NT2/D1 (cell line): ENCODE measurements at regions not wholly inside any gene's neighbourhood (a gene's known extent, or its start where the extent isn't known, plus 50 kb on each side); places are given as distances from the start of the nearest gene placed in this dataset.

Experiments
- DNase-seq: peaks from one replicate; pipeline ENCODE4 v3.0.0-alpha.2; 2011; ENCODE audit warnings: low read depth, low spot score
- H3K27me3 ChIP-seq: 2 replicates; pipeline ENCODE4 v1.6.0; 2011; ENCODE audit warnings: mild to moderate bottlenecking; ENCODE audit not compliant: insufficient read length, insufficient read depth
- H3K36me3 ChIP-seq: 2 replicates; pipeline ENCODE4 v1.6.1; 2011; ENCODE audit warnings: mild to moderate bottlenecking, low read length, mixed read lengths; ENCODE audit not compliant: insufficient read depth, insufficient read length
- H3K4me1 ChIP-seq: 2 replicates; pipeline ENCODE4 v1.5.1; 2011; ENCODE audit not compliant: insufficient read depth, insufficient read length
- H3K4me3 ChIP-seq: 2 replicates; pipeline ENCODE4 v1.5.1; 2011; ENCODE audit warnings: low read depth; ENCODE audit not compliant: insufficient read length
- H3K9ac ChIP-seq: 2 replicates; pipeline ENCODE4 v1.6.0; 2011; ENCODE audit warnings: low read depth; ENCODE audit not compliant: insufficient read length
- H3K9me3 ChIP-seq: 2 replicates; pipeline ENCODE4 v1.5.1; 2011; ENCODE audit warnings: mild to moderate bottlenecking, low read length; ENCODE audit not compliant: insufficient read depth
- SUZ12 ChIP-seq: IDR thresholded peaks from 2 replicates; pipeline ENCODE4 v1.6.1; 2011; ENCODE audit not compliant: insufficient read length, insufficient read depth; ENCODE audit errors: extremely low read depth
- YY1 ChIP-seq: IDR thresholded peaks from 2 replicates; pipeline ENCODE4 v1.6.1; 2011; ENCODE audit not compliant: insufficient read length, insufficient read depth
- ZNF274 ChIP-seq: IDR thresholded peaks from 2 replicates; pipeline ENCODE4 v1.6.1; 2011; ENCODE audit warnings: mild to moderate bottlenecking, low read depth, low read length

DNA sequence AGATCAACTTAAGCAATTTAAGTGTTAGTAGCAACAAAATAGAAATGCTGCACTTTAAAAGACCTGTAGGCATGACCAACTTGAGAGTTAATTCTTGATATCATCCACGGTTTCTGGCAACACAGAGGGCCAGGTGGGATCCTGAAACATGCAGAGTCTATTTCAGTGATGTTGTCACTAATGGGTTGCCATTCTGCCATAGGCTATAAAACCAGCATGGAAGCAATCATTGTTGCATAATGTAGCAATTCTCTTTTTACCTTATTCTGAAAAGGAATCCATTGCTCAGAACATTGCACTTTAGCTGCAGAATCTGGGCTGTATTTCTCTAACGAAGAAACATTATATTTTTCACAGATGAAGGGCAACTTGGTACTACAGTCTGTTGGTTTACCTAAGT is 53.9 kb upstream of the CD302 start:
- no peaks in the 10 kb centered on the region for H3K36me3 ChIP-seq

DNA sequence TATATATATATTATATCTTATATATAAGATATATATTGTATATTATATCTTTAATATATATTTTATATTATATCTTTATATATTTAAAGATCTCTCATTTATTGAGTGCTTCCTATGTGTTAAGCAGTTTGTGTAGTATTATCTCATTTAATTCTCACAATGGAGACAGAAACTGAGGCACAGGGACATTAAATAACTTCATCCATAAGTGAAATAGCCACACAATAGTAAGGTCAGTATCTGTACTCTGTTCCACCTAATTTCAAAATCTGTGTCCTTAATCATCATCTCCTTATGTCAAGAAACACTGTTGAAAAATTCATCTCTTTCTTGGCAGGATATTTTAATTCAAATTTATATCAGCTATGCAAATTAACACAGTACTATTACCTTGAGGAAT is 52.8 kb upstream of the CD302 start:
- Histone ChIP-seq H3K9me3 (no peaks in the 10 kb centered on the region), H3K36me3 (no peaks in the 10 kb centered on the region), H3K9ac (no peak overlapping the region), H3K4me3 (no peak overlapping the region), H3K27me3 (no peaks in the 10 kb centered on the region), H3K4me1 (no peaks in the 10 kb centered on the region)
- no peak for DNase-seq
- TF ChIP-seq ZNF274 (no peak), SUZ12 (no peak), YY1 (no peak)

More for the DNA sequence above, 53.9 kb upstream of the CD302 start:
- H3K27me3 ChIP-seq: no peaks in the 10 kb centered on the region
- no peaks in the 10 kb centered on the region for H3K9me3 ChIP-seq
- no peak for TF ChIP-seq SUZ12
- no peak for TF ChIP-seq ZNF274
- TF ChIP-seq YY1: no peak
- DNase-seq: no peak
- H3K9ac ChIP-seq: no peak overlapping the region
- no peak overlapping the region for H3K4me3 ChIP-seq
- H3K4me1 ChIP-seq: no peaks in the 10 kb centered on the region

DNA sequence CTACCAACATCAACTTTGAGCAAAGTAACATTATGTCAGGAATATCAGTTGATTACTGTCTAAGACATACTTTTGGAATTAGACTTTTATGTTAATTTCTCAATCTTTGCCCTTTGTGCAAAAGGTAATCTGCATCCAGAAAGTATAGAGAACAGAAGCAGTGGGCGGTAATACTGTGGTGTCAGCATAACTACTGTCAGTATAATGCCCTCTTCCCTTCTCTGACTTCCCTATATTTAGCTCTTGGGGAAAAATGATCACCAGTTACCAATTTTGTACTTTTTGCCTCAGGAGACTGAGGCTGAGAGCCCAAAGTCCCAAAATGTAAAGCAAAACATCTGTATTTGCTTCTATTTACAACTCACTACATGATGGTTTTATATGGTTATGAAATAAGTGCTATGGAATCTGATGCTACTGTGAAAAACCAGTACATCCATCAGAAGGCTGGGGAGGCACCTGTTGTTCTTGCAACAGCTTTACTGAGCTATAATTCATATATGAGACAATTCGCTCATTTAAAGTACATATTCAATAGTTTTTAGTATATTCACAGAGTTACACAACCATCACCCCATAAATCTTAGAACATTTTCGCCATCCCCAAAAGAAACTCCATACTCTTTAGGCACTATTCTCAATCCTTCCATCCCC is 51.3 kb upstream of the CD302 start:
- H3K4me3 ChIP-seq: no peak overlapping the region
- no peaks in the 10 kb centered on the region for H3K27me3 ChIP-seq
- TF ChIP-seq YY1: no peak
- TF ChIP-seq ZNF274: no peak
- no peak for TF ChIP-seq SUZ12
- H3K9me3 ChIP-seq: no peaks in the 10 kb centered on the region
- no peaks in the 10 kb centered on the region for H3K4me1 ChIP-seq
- no peak for DNase-seq
- H3K9ac ChIP-seq: no peak overlapping the region
- H3K36me3 ChIP-seq: no peaks in the 10 kb centered on the region
